WTC11 (cell line): ENCODE measurements at regions not wholly inside any gene's neighbourhood (a gene's known extent, or its start where the extent isn't known, plus 50 kb on each side); places are given as distances from the start of the nearest gene placed in this dataset.

Source experiments
- ARID4B ChIP-seq: sonication (generic); formaldehyde crosslinking; IDR thresholded peaks from 2 replicates; pipeline ENCODE4 v1.8.0; 2023; ENCODE audit warnings: missing genetic modification reagents, mild to moderate bottlenecking, borderline replicate concordance
- ATF2 ChIP-seq: sonication (generic); formaldehyde crosslinking; IDR thresholded peaks from 2 replicates; pipeline ENCODE4 v1.8.1; 2022; ENCODE audit warnings: low read depth, missing genetic modification reagents, borderline replicate concordance
- CTCF ChIP-seq: fragments of 200-600 bp; IDR thresholded peaks from 2 replicates; pipeline ENCODE4 v1.8.0; 2022; ENCODE audit warnings: antibody characterized with exemption
- E2F4 ChIP-seq: sonication (generic); formaldehyde crosslinking; IDR thresholded peaks from 2 replicates; pipeline ENCODE4 v1.8.1; 2022; ENCODE audit warnings: low read depth, mild to moderate bottlenecking, moderate library complexity, missing genetic modification reagents, borderline replicate concordance
- ELF4 ChIP-seq: sonication (generic); formaldehyde crosslinking; IDR thresholded peaks from 2 replicates; pipeline ENCODE4 v1.8.1; 2022; ENCODE audit warnings: low read depth, mild to moderate bottlenecking, moderate library complexity, missing genetic modification reagents
- ESRRA ChIP-seq: sonication (generic); formaldehyde crosslinking; IDR thresholded peaks from 2 replicates; pipeline ENCODE4 v1.8.1; 2022; ENCODE audit warnings: mild to moderate bottlenecking, missing genetic modification reagents, borderline replicate concordance
- ETV6 ChIP-seq: sonication (generic); formaldehyde crosslinking; IDR thresholded peaks from 2 replicates; pipeline ENCODE4 v1.8.1; 2022; ENCODE audit warnings: mild to moderate bottlenecking, missing genetic modification reagents
- FOXJ3 ChIP-seq: sonication (generic); formaldehyde crosslinking; IDR thresholded peaks from 2 replicates; pipeline ENCODE4 v1.9.0; 2021; ENCODE audit warnings: missing genetic modification reagents, mild to moderate bottlenecking, borderline replicate concordance
- MAX ChIP-seq: sonication (generic); formaldehyde crosslinking; IDR thresholded peaks from 2 replicates; pipeline ENCODE4 v1.8.0; 2022; ENCODE audit warnings: mild to moderate bottlenecking, missing genetic modification reagents
- MXD4 ChIP-seq: fragments of 250-450 bp; sonication (Bioruptor Pico); IDR thresholded peaks from 2 replicates; pipeline ENCODE4 v1.8.0; 2021; ENCODE audit warnings: mild to moderate bottlenecking, moderate library complexity, borderline replicate concordance
- MYBL2 ChIP-seq: sonication (generic); formaldehyde crosslinking; IDR thresholded peaks from 2 replicates; pipeline ENCODE4 v1.8.1; 2023; ENCODE audit warnings: mild to moderate bottlenecking, moderate library complexity, missing genetic modification reagents
- USF2 ChIP-seq: sonication (generic); formaldehyde crosslinking; IDR thresholded peaks from 2 replicates; pipeline ENCODE4 v1.8.1; 2023; ENCODE audit warnings: mild to moderate bottlenecking, missing genetic modification reagents, moderate library complexity
- ZBTB43 ChIP-seq: sonication (generic); formaldehyde crosslinking; IDR thresholded peaks from 2 replicates; pipeline ENCODE4 v1.8.1; 2023; ENCODE audit warnings: mild to moderate bottlenecking, missing genetic modification reagents
- ZNF232 ChIP-seq: sonication (generic); formaldehyde crosslinking; IDR thresholded peaks from 2 replicates; pipeline ENCODE4 v1.8.0; 2022; ENCODE audit warnings: mild to moderate bottlenecking, missing genetic modification reagents

- no peak for TF ChIP-seq ARID4B (CRISPR knock-in tag)
- no peak for TF ChIP-seq CTCF
- TF ChIP-seq USF2 (CRISPR knock-in tag) = no peak
- TF ChIP-seq ESRRA (CRISPR knock-in tag) = no peak
- no peak for TF ChIP-seq FOXJ3
- no peak for TF ChIP-seq ETV6 (CRISPR knock-in tag)
- no peak for TF ChIP-seq MXD4
- no peak for TF ChIP-seq ZNF232
- TF ChIP-seq ATF2 (CRISPR knock-in tag) = no peak
- TF ChIP-seq MAX (CRISPR knock-in tag) = no peak
- TF ChIP-seq ELF4 (CRISPR knock-in tag) = no peak
- TF ChIP-seq MYBL2 (CRISPR knock-in tag) = no peak
- TF ChIP-seq E2F4 (CRISPR knock-in tag) = no peak
- TF ChIP-seq ZBTB43 (CRISPR knock-in tag) = no peak
These were observed 781.1 kb upstream of the ADGRL4 start for GRCh38 chr1:79787631-79788030.
